GM12865 (cell line): ENCODE measurements at regions not wholly inside any gene's neighbourhood (a gene's known extent, or its start where the extent isn't known, plus 50 kb on each side); places are given as distances from the start of the nearest gene placed in this dataset.

Source experiments
- DNase-seq: peaks from one replicate; pipeline ENCODE4 v3.0.0; 2010; ENCODE audit warnings: low read depth
- H3K4me3 ChIP-seq: 2 replicates; pipeline ENCODE4 v1.5.1; 2011; ENCODE audit warnings: mild to moderate bottlenecking, low read depth, low read length, control low read depth
- TF ChIP-seq, protein P1 (sequence below): IDR thresholded peaks from 2 replicates; pipeline ENCODE4 v1.5.1; 2011; ENCODE audit warnings: low read length, control low read depth, low read depth, inconsistent platforms; ENCODE audit not compliant: insufficient read depth; ENCODE audit errors: missing control alignments

DNA sequence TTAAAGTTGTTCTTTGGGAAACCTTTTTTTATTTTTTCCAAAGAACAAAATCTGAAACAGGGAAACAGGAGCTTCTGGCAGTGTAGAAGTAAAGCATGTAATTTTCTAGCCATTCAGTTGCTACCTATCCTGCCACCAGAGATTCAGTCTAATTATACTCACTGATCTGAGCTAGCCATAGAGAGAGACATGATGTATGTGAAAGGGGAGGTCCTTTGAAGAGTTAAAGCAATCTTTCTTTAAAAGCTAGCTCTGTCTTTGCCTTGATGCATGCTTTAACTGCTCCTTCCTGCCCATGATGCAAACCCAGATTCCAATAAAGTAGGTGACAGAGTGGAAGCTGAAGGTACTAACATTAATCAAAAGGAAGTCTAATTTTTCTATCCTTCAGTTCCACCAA lies 114.1 kb upstream of the GRIK2 start:
- no peak for DNase-seq
- TF ChIP-seq, protein P1, sequence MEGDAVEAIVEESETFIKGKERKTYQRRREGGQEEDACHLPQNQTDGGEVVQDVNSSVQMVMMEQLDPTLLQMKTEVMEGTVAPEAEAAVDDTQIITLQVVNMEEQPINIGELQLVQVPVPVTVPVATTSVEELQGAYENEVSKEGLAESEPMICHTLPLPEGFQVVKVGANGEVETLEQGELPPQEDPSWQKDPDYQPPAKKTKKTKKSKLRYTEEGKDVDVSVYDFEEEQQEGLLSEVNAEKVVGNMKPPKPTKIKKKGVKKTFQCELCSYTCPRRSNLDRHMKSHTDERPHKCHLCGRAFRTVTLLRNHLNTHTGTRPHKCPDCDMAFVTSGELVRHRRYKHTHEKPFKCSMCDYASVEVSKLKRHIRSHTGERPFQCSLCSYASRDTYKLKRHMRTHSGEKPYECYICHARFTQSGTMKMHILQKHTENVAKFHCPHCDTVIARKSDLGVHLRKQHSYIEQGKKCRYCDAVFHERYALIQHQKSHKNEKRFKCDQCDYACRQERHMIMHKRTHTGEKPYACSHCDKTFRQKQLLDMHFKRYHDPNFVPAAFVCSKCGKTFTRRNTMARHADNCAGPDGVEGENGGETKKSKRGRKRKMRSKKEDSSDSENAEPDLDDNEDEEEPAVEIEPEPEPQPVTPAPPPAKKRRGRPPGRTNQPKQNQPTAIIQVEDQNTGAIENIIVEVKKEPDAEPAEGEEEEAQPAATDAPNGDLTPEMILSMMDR: no peak
- no peak overlapping the region for H3K4me3 ChIP-seq

DNA sequence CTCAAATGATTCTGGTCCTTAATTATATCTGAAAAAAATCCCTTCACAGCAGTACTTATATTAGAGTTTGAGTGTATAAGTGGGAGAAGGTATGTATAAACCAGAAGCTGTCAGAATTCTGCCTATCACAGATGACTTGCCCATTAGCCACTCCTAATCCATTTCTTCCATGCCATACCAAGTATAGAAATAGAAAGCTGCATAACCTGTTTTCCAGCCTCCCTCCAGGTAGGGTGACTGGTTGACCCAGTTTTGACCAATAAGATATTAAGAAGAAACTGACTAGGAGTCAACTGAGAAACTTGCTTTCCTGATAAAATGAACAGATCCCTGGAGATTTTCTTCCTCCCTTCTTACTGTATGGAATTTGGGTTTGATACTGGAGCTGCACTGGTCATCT lies 112.2 kb upstream of the GRIK2 start:
- no peak for DNase-seq
- TF ChIP-seq, protein P1: no peak
- no peak overlapping the region for H3K4me3 ChIP-seq

DNA sequence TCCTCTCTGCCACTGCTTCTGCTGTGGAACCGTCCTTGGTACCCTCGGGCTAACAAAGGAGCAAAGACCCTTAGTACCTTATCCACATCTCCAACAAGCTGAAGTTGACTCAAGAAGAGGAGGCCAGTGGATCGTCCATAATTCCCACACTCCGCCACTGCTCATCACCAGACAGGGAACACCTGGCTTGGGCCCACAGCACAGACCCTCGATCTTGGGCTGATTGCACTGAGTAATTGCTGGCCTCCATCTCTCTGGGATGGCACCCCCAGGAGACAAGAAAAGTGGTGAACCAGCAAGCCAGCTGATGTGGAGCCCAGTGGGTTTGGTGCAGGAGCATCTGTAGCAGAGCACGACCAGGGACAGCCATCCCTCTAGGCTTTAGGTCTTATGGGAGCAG lies 109.4 kb upstream of the GRIK2 start:
- DNase-seq: no peak
- TF ChIP-seq, protein P1: no peak
- no peak overlapping the region for H3K4me3 ChIP-seq

DNA sequence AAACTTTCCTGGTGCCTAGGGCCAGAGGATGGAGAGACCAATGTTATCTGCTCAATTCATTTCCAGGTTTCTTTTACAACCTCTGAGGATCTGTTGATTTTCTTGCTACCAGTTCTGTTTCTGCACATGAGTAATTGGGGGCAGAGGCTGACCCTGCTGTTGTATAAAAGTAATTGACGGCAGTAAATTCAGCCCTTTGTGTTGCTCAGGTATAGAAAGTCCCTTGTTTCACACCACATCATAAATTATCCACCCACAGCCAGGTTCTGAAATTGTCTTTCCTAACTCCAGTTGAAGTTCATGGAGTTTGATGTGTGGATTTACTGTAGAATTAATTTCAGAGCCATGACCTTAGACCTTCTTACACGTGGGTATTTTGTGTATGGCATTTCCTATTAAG lies 107.4 kb upstream of the GRIK2 start:
- H3K4me3 ChIP-seq: no peak overlapping the region
- DNase-seq: no peak
- TF ChIP-seq, protein P1: no peak

DNA sequence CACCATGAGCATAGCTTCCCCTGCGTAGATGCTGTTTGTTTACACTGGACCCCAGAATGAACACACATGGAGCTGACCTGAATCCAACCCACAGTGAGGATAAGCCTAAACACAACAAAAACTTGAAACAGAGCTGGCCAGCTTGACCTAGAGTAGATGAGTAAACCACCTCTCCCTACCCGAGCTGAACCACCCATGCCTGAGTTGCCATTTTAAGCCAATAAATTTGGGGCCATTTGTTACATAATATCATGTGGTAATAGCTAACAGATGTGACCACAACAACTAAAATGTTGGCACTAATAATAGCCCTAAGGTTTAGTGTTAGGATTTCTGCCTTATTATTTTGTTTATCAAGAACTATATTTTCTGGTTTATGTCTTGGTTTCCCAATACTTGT lies 103.2 kb upstream of the GRIK2 start:
- DNase-seq: no peak
- TF ChIP-seq, protein P1: no peak
- H3K4me3 ChIP-seq: no peak overlapping the region

DNA sequence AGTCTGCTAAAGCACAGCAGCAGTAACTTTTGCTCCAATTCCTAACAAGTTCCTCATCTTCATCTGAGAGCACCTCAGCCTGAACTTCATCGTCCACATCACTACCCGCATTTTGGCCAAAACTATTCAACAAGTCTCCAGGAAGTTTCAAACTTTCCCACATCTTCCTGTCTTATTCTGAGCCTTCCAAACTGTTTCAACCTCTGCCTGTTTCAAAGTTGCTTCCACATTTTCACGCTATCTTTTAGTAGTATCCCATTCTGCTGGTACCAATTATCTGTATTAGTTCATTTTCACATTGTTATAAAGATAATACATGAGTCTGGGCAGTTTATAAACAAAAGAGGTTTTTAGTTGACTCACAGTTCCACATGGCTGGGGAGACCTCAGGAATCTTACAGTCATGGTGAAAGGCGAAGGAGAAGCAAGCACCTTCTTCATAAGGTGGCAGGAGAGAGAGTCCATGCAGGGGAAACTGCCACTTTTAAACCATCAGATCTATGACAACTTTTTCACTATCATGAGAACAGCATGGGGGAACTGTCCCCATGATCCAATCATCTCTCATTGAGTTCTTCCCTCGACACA lies 99.4 kb upstream of the GRIK2 start:
- TF ChIP-seq, protein P1: no peak
- no peak for DNase-seq
- H3K4me3 ChIP-seq: no peak overlapping the region

DNA sequence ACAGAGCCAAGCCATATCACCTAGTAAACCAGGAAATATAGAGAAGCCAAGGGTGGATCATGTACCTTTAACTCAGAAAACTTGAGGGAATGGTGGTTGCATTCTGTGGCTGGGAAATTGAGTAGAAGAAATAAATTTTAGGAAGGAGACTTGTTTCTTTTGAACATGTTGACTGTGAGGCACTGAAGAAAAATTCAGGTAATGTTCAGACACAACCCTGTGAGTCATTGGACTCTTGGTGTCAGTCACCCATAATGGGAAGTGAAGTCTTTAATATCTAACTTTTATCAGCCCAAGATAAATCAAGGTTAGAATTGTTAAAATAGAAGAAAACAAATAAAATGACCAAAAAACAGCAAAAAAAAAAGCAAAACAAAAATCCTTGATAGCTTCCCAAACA lies 98.8 kb upstream of the GRIK2 start:
- no peak for DNase-seq
- H3K4me3 ChIP-seq: no peak overlapping the region
- TF ChIP-seq, protein P1: no peak
